SK-N-SH treated with all-trans-retinoic acid at 6 μM for 48 hours (cell line): ENCODE measurements at regions not wholly inside any gene's neighbourhood (a gene's known extent, or its start where the extent isn't known, plus 50 kb on each side); places are given as distances from the start of the nearest gene placed in this dataset.

Experiments
- ATAC-seq: fragments of 200-7000 bp; cut with Tn5 transposase; 3 replicates; pipeline ENCODE4 v1.9.1; 2020; ENCODE audit warnings: mild to moderate bottlenecking, moderate library complexity
- ARNTL ChIP-seq: fragments of 450-650 bp; formaldehyde crosslinking; IDR thresholded peaks from 2 replicates; pipeline ENCODE4 v1.5.0; 2020; ENCODE audit warnings: low read depth, mild to moderate bottlenecking, moderate library complexity, borderline replicate concordance
- BACH2 ChIP-seq: fragments of 250-450 bp; sonication (Bioruptor Pico); IDR thresholded peaks from 2 replicates; pipeline ENCODE4 v1.9.0; 2021; ENCODE audit warnings: mild to moderate bottlenecking, borderline replicate concordance
- CREB5 ChIP-seq: fragments of 250-450 bp; sonication (Bioruptor Pico); IDR thresholded peaks from 2 replicates; pipeline ENCODE4 v1.5.1; 2020; ENCODE audit warnings: low read depth, mild to moderate bottlenecking, moderate library complexity
- CSDC2 ChIP-seq: fragments of 250-450 bp; sonication (Bioruptor Pico); IDR thresholded peaks from 2 replicates; pipeline ENCODE4 v1.5.0; 2020; ENCODE audit warnings: mild to moderate bottlenecking, moderate library complexity
- ESRRG ChIP-seq: fragments of 250-450 bp; sonication (Bioruptor Pico); IDR thresholded peaks from 2 replicates; pipeline ENCODE4 v1.6.1; 2021; ENCODE audit warnings: mild to moderate bottlenecking
- GLIS3 ChIP-seq: fragments of 250-450 bp; sonication (Bioruptor Pico); IDR thresholded peaks from 2 replicates; pipeline ENCODE4 v1.5.0; 2020; ENCODE audit warnings: mild to moderate bottlenecking, moderate library complexity
- ISL1 ChIP-seq: fragments of 250-450 bp; sonication (Bioruptor Pico); IDR thresholded peaks from 2 replicates; pipeline ENCODE4 v2.1.2; 2022; ENCODE audit warnings: mild to moderate bottlenecking, moderate library complexity
- POU6F1 ChIP-seq: fragments of 250-450 bp; sonication (Bioruptor Pico); IDR thresholded peaks from 2 replicates; pipeline ENCODE4 v1.8.0; 2021; ENCODE audit warnings: low read depth, mild to moderate bottlenecking, moderate library complexity, borderline replicate concordance
- PPARA ChIP-seq: fragments of 250-450 bp; sonication (Bioruptor Pico); IDR thresholded peaks from 2 replicates; pipeline ENCODE4 v1.5.0; 2020; ENCODE audit warnings: mild to moderate bottlenecking, borderline replicate concordance
- RARB ChIP-seq: fragments of 250-450 bp; sonication (Bioruptor Pico); IDR thresholded peaks from 2 replicates; pipeline ENCODE4 v1.8.0; 2021; ENCODE audit warnings: mild to moderate bottlenecking, moderate library complexity
- SNAI2 ChIP-seq: fragments of 250-450 bp; sonication (Bioruptor Pico); IDR thresholded peaks from 2 replicates; pipeline ENCODE4 v1.5.0; 2020; ENCODE audit warnings: mild to moderate bottlenecking, moderate library complexity
- TCF4 ChIP-seq: fragments of 250-450 bp; sonication (Bioruptor Pico); IDR thresholded peaks from 2 replicates; pipeline ENCODE4 v1.8.0; 2021; ENCODE audit warnings: mild to moderate bottlenecking, moderate library complexity, borderline replicate concordance
- TOX ChIP-seq: fragments of 250-450 bp; sonication (Bioruptor Pico); IDR thresholded peaks from 2 replicates; pipeline ENCODE4 v1.8.0; 2021; ENCODE audit warnings: mild to moderate bottlenecking, moderate library complexity, borderline replicate concordance
- ZC3H10 ChIP-seq: fragments of 250-450 bp; sonication (Bioruptor Pico); IDR thresholded peaks from 2 replicates; pipeline ENCODE4 v1.5.1; 2021; ENCODE audit warnings: mild to moderate bottlenecking, moderate library complexity
- ZFP30 ChIP-seq: fragments of 450-650 bp; formaldehyde crosslinking; IDR thresholded peaks from 2 replicates; pipeline ENCODE4 v1.5.0; 2022; ENCODE audit warnings: mild to moderate bottlenecking, moderate library complexity
- ZNF565 ChIP-seq: fragments of 450-650 bp; formaldehyde crosslinking; conservative IDR thresholded peaks from 2 replicates; pipeline ENCODE4 v1.5.0; 2020; ENCODE audit warnings: low read depth, mild to moderate bottlenecking, moderate library complexity
- ZNF70 ChIP-seq: fragments of 450-650 bp; formaldehyde crosslinking; IDR thresholded peaks from 2 replicates; pipeline ENCODE4 v1.5.0; 2020; ENCODE audit warnings: mild to moderate bottlenecking, moderate library complexity
- ZNF8 ChIP-seq: fragments of 450-650 bp; formaldehyde crosslinking; IDR thresholded peaks from 2 replicates; pipeline ENCODE4 v1.5.0; 2020; ENCODE audit warnings: mild to moderate bottlenecking, moderate library complexity
- TF ChIP-seq, protein P1 (sequence below): fragments of 250-450 bp; sonication (Bioruptor Pico); IDR thresholded peaks from 2 replicates; pipeline ENCODE4 v1.8.0; 2020; ENCODE audit warnings: mild to moderate bottlenecking, moderate library complexity, borderline replicate concordance
- TF ChIP-seq, protein P2 (sequence below): fragments of 250-450 bp; sonication (Bioruptor Pico); IDR thresholded peaks from 2 replicates; pipeline ENCODE4 v1.5.1; 2021; ENCODE audit warnings: mild to moderate bottlenecking, moderate library complexity
- TF ChIP-seq, protein P3 (sequence below): fragments of 250-450 bp; sonication (Bioruptor Pico); IDR thresholded peaks from 2 replicates; pipeline ENCODE4 v1.5.0; 2020; ENCODE audit warnings: mild to moderate bottlenecking, moderate library complexity

GRCh38 chr11:42244376-42244775, 784.9 kb upstream of the LRRC4C start:
- TF ChIP-seq ZNF70 (CRISPR knock-in tag) (no peak), ARNTL (CRISPR knock-in tag) (no peak), ESRRG (no peak)
- TF ChIP-seq, protein P1, sequence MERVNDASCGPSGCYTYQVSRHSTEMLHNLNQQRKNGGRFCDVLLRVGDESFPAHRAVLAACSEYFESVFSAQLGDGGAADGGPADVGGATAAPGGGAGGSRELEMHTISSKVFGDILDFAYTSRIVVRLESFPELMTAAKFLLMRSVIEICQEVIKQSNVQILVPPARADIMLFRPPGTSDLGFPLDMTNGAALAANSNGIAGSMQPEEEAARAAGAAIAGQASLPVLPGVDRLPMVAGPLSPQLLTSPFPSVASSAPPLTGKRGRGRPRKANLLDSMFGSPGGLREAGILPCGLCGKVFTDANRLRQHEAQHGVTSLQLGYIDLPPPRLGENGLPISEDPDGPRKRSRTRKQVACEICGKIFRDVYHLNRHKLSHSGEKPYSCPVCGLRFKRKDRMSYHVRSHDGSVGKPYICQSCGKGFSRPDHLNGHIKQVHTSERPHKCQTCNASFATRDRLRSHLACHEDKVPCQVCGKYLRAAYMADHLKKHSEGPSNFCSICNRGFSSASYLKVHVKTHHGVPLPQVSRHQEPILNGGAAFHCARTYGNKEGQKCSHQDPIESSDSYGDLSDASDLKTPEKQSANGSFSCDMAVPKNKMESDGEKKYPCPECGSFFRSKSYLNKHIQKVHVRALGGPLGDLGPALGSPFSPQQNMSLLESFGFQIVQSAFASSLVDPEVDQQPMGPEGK (CRISPR knock-in tag), result no peak
- ATAC-seq, result no peak

DNA sequence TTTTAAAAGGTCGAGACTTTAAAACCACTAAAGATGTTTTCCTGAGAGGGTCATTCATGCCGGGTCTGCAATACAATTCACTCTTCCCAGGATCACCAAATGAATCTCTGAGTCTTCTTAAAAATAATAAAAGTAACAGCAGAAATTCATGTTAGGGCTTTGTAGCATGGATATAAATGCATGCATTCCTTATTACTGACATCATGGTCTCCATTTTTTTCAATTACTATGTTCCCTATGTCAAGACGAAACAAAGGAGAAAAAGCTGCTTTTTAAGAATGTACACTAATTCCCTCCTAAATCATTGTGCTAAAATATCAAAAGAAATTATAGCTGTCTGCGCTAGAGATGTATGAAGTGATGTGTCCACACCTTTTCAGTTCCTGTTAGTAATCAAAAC, 789.9 kb upstream of the LRRC4C start:
- ATAC-seq, result no peak
- TF ChIP-seq, protein P2, sequence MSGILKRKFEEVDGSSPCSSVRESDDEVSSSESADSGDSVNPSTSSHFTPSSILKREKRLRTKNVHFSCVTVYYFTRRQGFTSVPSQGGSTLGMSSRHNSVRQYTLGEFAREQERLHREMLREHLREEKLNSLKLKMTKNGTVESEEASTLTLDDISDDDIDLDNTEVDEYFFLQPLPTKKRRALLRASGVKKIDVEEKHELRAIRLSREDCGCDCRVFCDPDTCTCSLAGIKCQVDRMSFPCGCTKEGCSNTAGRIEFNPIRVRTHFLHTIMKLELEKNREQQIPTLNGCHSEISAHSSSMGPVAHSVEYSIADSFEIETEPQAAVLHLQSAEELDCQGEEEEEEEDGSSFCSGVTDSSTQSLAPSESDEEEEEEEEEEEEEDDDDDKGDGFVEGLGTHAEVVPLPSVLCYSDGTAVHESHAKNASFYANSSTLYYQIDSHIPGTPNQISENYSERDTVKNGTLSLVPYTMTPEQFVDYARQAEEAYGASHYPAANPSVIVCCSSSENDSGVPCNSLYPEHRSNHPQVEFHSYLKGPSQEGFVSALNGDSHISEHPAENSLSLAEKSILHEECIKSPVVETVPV, result no peak
- TF ChIP-seq GLIS3 (no peak), POU6F1 (no peak), TCF4 (no peak), BACH2 (CRISPR knock-in tag) (no peak), CSDC2 (CRISPR knock-in tag) (no peak), ZC3H10 (CRISPR knock-in tag) (no peak), ZNF8 (CRISPR knock-in tag) (no peak), ARNTL (CRISPR knock-in tag) (no peak), CREB5 (no peak), ISL1 (CRISPR knock-in tag) (no peak), ZNF565 (CRISPR knock-in tag) (no peak), RARB (CRISPR knock-in tag) (no peak), PPARA (no peak), ESRRG (no peak), SNAI2 (CRISPR knock-in tag) (no peak), TOX (no peak), ZFP30 (CRISPR knock-in tag) (no peak)
- TF ChIP-seq, protein P3, sequence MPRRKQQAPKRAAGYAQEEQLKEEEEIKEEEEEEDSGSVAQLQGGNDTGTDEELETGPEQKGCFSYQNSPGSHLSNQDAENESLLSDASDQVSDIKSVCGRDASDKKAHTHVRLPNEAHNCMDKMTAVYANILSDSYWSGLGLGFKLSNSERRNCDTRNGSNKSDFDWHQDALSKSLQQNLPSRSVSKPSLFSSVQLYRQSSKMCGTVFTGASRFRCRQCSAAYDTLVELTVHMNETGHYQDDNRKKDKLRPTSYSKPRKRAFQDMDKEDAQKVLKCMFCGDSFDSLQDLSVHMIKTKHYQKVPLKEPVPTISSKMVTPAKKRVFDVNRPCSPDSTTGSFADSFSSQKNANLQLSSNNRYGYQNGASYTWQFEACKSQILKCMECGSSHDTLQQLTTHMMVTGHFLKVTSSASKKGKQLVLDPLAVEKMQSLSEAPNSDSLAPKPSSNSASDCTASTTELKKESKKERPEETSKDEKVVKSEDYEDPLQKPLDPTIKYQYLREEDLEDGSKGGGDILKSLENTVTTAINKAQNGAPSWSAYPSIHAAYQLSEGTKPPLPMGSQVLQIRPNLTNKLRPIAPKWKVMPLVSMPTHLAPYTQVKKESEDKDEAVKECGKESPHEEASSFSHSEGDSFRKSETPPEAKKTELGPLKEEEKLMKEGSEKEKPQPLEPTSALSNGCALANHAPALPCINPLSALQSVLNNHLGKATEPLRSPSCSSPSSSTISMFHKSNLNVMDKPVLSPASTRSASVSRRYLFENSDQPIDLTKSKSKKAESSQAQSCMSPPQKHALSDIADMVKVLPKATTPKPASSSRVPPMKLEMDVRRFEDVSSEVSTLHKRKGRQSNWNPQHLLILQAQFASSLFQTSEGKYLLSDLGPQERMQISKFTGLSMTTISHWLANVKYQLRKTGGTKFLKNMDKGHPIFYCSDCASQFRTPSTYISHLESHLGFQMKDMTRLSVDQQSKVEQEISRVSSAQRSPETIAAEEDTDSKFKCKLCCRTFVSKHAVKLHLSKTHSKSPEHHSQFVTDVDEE (CRISPR knock-in tag), result no peak

- TF ChIP-seq BACH2 (CRISPR knock-in tag), result no peak
- TF ChIP-seq ISL1 (CRISPR knock-in tag), result no peak
- no peak for TF ChIP-seq CREB5
- TF ChIP-seq, protein P2, result no peak
- no peak for TF ChIP-seq ZNF565 (CRISPR knock-in tag)
- ATAC-seq, result no peak
Measured at GRCh38 chr11:42249956-42250355, 790.5 kb upstream of the LRRC4C start.
